GM19372 (cell line): ENCODE measurements at regions not wholly inside any gene's neighbourhood (a gene's known extent, or its start where the extent isn't known, plus 50 kb on each side); places are given as distances from the start of the nearest gene placed in this dataset.
"Not testable (repeated sequence)": the region's sequence is repeated elsewhere in the genome, so short reads cannot be mapped to it uniquely, and the experiment has no call there.

Experiments used
- ATAC-seq: cut with Tn5 transposase; IDR thresholded peaks from one replicate; pipeline ENCODE4 v1.9.1; 2021; ENCODE audit warnings: mild to moderate bottlenecking, low read depth, moderate library complexity; ENCODE audit not compliant: unreplicated experiment

DNA sequence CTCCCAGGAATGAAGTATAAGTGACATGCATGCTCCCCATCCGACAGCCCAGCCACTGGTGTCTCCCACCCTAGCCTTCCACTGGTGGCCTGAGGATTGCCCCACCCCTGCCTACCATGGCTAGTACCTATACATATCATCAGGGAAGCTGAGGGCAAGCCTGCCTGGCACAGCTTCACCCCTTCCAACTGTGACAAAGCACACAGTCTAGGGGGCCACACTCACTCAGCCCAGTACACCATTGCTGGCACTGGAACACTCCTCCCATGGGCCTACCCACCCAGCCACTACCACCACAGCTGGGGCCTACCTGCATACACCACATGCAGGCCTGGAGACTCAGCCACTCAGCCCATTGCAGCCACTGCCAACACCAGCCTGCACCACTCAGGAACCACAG, 393.1 kb upstream of the STEAP1 start:
- no peak for ATAC-seq

DNA sequence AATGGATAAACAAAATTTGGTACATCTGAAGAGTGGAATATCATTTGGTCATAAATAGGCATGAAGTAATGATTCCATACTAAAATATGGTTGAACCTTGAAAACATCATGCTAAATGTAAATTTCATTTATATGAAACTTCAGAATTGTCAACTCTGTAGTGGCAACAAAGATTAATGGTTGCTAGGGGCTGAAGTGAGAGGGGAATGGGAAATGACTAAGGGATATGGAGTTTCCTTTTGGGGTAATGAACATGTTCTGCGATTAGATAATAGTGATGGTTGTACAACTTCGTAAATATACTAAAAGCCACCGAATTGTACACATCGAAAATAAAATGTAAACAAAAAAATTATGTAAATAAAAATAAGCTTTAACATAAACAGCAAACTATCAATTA, 384.1 kb upstream of the STEAP1 start:
- ATAC-seq = no peak

DNA sequence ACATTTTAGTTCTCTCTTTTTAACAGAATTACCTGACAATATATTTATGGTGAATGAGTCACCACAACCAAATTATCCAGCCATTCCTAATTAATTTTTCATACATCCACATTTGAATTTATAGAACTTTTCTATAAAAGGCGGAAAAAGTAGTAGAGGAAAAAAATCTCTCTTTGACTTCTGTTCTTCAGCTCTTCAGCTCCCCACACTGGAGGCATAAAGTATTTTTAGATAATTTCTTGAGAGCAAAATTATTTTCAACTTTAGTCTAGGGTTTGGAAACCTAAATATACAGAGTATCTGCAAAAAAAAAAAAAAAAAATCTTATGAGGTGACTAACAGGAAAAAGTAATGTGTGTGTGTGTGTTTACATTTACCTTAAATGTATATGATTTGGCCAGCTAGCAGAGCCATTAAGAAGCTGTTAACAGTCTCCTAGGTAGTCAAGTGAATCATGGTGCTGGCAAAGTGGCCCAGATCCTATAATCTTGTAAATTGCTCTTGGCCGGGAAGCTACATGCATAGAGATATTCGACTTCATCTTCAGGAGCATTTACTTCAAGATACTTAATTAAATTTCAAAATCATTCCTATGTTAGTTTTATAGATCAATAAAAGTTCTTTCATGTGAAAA, 383.1 kb upstream of the STEAP1 start:
- ATAC-seq = no peak

DNA sequence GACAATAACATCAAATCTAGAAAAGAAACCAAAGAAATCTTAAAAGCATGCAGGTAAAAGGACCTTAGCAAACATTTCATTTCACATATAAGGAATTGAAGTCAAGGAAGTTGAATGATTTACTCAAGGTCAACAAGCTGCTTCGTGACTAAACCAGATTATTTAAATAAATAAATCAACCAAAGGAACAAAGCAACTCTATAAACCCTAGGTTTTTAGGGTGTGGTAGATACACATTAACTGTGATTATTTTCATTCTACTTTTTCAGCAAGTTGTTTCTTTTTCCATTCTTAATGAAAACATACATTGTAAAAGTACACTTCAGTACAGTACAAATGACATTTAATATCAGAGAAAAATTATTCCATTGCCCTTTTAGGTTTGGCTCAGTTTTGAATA, 382.0 kb upstream of the STEAP1 start:
- ATAC-seq = no peak

DNA sequence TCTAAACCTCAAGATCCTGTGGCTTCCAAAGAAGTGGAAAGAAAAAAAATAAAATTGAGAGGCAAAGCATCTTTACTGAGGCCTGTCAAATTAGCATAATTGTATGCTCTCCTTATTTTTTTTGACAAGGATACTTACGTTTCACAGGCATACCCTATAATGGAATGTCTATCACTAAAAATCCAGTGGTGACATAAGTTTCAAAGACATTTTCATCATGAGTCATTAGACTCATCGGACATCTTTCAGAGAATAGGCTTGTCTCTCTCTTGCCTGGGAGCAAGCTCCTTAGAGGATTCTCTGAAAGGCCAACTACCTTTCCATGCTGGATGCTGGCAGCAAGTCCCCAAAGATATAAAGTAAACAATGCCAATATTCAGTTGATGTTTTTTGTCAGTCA, 380.7 kb upstream of the STEAP1 start:
- ATAC-seq = no peak

DNA sequence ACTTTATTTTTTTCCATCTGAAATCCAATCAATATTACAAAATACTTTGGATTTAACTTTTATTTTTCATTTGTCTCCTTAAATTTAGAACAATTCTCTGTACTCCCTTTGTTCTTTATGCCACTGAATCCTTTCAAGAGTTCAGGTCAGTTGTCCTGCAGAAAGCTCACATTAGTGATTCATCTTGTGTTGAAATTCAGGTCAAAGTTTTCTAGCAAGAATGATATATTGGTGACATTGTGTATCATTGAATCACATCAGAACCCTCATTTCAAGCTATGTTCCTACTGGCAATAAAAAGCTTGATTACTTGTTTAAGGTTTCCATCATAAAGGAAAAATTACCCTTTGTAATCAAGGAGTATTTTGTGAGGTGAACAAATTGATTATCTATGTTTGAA, 378.8 kb upstream of the STEAP1 start:
- no peak for ATAC-seq

DNA sequence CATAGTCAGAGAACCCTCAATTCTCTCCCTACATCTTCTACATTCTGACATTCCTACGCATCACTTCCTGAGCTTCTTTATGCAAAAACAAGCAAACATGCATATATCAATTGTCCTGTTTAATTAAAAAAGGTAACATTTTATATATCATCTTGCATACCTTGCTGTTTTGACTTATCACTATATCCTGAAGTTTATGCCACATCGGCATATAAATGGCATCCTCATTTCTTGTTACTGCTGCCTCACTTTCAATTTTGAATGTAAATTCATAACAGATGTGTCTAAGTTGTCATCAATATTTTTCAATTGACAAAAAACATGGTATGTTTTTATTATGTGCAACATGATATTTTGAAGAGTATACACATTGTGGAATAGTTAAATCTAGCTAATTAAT, 377.3 kb upstream of the STEAP1 start:
- ATAC-seq = no peak

DNA sequence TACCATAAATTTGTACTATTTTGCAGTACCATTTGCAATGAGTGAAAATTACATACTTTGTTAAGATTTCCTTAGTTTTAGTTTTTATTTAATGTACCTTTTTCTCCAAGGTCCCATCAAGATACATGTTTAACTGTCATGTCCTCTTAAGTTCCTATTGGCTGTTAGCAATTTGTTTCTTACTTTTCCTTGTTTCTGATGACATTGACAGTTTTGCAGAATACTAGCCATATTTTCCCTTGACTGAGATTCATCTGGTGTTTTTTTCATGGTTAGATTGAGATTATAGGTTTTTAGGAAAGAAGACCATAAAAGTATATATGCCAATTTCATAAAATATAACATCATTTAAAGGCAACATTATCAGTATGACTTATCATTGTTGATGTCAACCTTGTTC, 376.8 kb upstream of the STEAP1 start:
- ATAC-seq = no peak

DNA sequence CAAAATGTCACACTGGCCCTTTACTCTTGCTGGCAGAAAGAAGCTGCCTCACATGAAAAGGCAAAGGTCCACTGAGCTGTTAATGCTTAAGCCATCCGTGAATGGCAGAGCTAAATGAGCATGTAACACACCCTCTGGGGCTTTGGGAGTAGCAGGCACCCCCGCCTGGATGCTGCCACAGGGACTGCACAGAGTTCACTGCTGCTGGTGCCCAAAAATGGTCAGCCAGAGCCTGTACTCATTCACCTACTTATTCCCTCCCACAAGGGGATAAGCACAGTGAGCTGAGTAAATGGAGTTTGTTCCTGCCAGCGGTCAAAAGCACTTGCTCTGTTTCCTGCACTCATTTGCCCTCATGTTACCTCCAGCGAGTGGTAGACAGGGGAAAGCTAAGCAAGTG, 374.0 kb upstream of the STEAP1 start:
- ATAC-seq = no peak

DNA sequence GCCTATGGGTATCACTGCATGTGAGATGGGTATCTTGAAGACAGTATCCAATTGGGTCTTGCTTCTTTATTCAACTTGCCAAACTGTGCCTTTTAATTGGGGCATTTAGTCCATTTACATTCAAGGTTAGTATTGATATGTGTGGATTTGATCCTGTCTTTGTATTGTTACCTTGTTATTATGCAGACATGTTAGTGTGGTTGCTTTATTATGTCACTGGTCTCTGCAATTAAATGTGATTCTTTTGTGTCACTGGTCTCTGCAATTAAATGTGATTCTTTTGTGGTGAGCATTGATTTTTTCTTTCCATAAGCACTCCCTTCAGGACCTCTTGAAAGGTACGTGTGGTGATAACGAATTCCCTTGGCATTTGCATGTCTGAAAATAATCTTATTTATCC, 357.8 kb upstream of the STEAP1 start:
- ATAC-seq = no peak

DNA sequence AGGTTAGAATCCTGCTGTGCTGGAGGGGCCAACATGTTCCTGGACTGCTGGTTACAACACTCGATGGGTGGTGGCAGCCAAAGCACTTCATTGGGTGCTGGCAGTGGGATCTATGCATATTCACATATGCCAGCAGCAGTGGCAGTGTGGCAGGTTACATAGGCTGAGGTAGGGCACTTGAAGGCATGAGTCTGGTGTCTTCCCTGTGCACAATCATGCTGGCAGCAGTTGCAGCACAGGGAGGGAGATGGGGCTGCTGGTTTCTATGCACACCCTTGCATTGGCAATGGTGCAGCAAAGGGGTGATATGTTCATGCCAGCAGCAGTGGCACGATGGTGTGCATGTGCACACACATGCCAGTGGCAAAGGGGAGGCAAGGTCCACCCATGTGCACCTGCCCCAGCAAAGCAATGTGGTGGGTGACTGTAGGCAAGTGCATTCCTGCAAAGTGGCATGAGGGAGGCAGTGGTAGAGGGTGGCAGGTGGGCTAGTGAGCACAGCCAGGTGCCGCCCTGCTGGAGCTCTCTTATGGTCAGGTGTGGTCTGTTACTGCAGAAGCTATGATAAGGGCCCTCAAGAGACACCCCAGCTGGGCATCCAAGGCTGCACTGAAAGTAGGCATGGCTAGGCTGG, 356.2 kb upstream of the STEAP1 start:
- ATAC-seq = no peak

DNA sequence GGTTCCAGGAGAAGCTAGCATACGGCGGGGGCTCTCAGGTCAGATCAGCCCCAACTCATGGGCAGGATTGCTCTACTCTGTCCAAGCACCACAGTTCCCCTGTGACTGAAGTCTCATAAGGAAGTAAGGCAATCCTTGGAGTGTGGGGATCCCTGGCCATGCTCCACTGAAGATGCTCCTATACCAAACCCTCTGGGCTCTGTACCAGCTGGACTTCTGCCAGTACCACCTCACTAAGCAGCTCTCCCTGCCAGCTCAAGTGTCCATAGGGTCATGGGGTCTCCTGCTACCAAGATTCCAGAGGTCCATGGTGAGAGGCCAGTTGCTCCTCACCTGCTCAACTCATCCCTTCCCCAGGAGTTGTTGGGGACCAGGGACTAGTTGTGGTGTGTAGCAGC, 355.7 kb upstream of the STEAP1 start:
- no peak for ATAC-seq

DNA sequence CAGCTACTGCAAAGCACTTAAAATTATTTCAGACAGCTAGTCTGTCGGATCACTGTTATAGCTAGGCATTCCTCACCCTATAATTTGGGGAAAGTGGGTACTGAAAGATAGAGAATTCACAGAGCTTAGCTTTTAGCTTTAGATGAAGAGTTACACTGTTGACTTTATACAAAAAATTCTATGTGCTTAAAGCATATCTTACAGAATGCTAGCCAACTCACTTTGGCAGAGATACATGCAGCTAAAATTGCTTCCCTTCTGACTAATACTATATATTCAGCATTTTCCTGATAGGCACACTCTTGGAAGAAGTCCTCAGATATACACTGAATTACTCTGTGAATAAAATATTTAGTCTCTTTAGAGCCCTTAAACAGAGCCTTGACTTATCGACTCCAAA, 353.5 kb upstream of the STEAP1 start:
- no peak for ATAC-seq

DNA sequence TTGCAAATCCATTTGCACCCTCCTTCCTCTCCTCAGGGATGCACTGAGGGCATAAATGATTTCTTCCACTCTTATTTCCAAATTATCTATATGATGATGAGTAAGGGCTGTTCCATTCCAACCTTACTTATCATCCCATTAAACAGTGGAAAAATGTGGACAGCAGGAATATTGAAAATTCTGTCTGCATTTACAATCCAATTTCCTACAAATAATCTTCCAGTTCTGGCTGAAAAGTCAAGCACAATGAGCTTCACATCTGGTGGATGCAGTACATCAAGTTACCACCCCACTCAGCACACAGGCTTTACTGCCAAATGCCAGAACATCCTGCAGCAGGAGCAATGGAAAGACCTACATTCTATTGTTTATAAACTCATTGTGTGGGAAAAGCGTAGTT, 345.0 kb upstream of the STEAP1 start:
- ATAC-seq = no peak

DNA sequence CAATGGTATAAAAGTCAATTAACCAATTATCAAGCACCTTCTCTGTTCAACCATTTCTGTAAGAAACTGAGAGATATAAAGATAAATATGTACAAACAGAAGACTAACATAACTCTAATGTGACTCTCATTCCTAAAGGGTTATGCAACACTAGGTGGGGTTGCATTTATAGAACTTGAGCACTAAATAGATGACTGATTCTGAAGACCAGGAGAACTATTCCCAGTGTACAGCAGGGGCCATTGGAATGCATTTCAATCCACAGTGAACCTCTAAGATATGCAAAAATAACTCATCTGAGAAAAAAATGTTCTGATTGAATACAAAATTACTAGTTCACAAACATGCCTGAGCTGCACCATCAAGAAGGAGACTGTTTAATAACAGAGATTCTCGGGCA, 341.2 kb upstream of the STEAP1 start:
- no peak for ATAC-seq

DNA sequence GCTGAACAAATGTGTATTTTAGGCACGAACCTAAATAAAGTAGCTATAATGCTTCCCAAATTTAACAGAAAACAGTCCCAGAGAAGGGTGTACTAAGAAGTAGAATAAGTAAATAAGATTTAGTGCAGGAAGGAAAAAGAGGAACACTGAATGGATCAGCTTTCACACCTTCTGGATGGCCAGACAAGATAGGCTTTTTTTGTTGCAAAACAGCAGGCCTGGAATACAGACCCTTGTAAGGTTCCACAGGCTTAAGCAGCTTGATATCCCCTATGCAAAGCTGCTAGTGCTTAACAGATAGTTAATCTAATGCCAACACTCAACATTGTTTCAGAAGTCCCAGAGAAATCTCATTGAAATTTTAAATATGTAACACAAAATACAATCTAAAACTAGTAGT, 328.1 kb upstream of the STEAP1 start:
- ATAC-seq = no peak

DNA sequence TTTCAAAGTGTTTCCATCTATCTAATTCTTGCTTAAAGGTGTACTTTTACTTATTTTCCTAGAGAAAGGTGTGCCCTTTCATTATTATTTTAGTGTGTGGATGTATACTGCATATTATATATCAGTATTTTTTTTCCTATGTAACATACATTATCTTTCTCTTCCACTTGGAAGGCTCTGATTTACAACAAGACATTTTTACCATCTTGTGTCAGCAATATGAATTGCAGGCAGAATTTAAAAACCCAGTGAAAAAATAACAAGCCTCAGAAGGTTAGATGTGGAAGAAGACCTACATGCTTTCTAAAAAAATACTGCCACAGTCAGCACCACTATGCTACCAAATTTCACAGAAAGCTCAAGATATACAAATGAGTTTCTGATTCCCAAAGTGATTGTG, 327.7 kb upstream of the STEAP1 start:
- ATAC-seq = no peak

DNA sequence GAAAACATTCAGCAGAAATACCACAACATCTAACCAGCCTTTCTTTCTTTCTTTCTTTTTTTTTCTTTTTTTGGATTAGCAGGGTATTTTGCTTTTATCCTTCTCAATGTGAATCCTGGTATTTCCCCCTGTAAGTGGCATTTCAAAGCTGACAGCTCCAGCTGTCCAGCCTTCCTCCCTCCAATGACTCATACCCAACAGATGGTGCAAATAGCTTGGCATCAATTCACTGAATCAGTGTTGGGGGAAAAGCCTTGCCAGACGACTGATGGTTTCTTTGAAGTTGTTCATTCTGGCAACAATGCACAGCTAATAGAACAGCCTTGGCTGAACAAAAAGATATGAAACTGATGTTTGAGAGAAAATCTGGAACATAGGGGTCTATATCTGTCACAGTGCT, 316.8 kb upstream of the STEAP1 start:
- no peak for ATAC-seq

DNA sequence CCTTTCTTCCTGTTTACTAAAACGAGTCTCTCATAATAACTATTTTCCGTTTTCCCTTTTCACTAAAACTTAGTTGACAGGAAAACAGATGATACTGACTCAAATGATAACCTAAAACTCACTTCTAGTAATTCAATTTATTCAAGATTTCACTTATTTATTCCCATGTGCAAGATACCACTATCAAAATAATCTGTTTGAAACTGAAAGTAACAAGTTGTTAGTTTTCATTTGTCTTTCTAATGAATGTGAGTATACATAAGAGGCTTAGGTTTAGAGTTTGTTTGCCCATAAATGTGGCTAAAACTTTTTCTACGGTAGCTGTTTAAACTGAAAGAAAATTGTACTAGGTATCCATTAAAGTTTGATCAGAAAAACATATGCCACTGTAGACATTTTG, 314.9 kb upstream of the STEAP1 start:
- no peak for ATAC-seq

DNA sequence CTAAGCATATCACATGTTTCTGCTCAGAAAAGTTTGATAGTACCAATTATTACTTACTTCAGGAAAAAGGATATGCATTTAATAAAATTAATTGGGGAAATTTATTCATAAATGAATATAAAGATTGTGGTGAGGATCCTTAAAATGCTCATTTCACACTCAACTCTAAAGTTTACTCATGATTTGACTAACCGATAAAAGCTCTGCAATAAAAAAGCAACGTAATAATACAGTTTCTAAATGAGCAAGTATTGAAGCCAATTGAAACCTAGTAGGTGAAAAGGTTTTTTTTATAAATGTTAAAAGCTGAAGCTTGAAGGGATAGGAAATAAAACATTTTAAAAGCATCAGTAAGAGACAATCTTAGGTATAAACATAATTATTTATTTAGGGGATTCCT, 308.3 kb upstream of the STEAP1 start:
- no peak for ATAC-seq

DNA sequence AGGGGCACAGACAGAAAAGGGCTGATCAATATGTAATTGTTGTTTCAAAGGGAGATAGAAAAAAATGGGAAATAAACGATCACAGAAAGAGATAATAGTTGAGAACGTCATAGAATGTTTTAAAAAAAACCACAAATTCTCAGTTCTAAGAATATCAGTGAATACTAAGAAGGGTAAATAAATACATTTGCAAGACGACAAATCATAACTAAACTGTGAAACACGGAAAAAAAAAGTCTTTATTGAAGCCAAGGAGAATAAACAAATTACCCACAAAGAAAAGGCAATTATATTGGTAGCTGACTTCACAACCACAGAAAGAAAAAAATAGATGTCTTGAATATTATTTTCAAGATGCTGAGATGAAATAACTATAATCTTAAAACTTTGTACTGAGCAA, 305.2 kb upstream of the STEAP1 start:
- no peak for ATAC-seq

DNA sequence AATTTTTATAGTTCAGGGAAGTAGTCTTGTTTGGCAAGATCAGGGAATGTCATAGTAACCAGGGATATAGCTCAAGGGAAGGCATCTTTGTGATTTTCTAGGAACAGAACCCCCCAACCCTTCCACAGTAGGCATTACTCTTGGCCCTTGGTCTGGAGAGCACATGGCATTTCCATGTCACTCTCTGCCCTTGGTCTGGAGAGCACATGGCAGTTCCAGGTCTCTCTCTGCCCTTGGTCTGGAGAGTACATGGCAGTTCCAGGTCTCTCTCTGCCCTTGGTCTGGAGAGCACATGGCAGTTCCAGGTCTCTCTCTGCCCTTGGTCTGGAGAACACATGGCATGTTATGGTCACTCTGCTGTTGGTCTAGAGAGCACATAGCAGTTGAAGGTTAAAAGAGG, 297.2 kb upstream of the STEAP1 start:
- not testable (repeated sequence) for ATAC-seq

DNA sequence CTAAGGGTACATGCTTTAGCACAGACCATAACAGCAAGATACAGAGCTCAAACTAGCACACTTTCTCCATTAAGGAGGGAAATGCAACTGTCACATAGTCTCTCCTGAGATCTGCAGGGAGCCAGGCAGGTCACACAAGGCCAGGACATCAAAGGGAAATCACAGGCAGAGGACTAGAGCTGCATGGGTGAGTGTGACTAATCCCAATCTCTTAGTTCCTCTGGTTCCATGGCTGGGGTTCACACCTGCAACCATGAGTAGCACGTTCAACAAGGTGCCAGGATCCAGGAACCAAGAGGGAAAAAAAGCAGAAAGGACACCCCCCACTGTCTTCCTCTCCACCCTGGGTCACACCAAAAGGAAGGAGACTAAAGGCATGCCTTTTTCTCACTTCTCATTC, 296.5 kb upstream of the STEAP1 start:
- no peak for ATAC-seq
